Heart left ventricle (tissue), 16 donors: ENCODE measurements at regions not wholly inside any gene's neighbourhood (a gene's known extent, or its start where the extent isn't known, plus 50 kb on each side); places are given as distances from the start of the nearest gene placed in this dataset.

Experiments used
- ATAC-seq, 4 donors: fragments of 200-7000 bp; cut with Tn5 transposase; one replicate each; pipeline ENCODE4 v1.9.1; 2020 to 2022; ENCODE audit warnings: moderate library complexity in 4 of 4, mild to moderate bottlenecking in 3 of 4, moderate number of reproducible peaks in 1 of 4
- DNase-seq, 5 donors: peaks; one replicate each; pipeline ENCODE4 v3.0.0-alpha.2; 2020
- H3K27ac ChIP-seq, 12 donors: fragments of 200-600 bp; sonication (generic) in 4 of 12; one replicate each; pipeline versions ENCODE4 v1.5.0 to v1.8.0; 2016 to 2022; ENCODE audit warnings: mild to moderate bottlenecking in 2 of 12
- H3K27me3 ChIP-seq, 9 donors: fragments of 200-600 bp; sonication (generic) in 2 of 9; one replicate each; pipeline versions ENCODE4 v1.5.1 to v1.8.0; 2016 to 2022; ENCODE audit warnings: mild to moderate bottlenecking in 3 of 9
- H3K36me3 ChIP-seq, 9 donors: fragments of 200-600 bp; sonication (generic) in 2 of 9; one replicate each; pipeline versions ENCODE4 v1.5.0 to v1.8.0; 2018 to 2022; ENCODE audit warnings: mild to moderate bottlenecking in 2 of 9
- H3K4me1 ChIP-seq, 12 donors: fragments of 200-600 bp; sonication (generic) in 4 of 12; one replicate each; pipeline versions ENCODE4 v1.5.0 to v1.8.0; 2016 to 2022; ENCODE audit warnings: mild to moderate bottlenecking in 3 of 12
- H3K4me3 ChIP-seq, 12 donors: fragments of 200-600 bp; sonication (generic) in 4 of 12; one replicate each; pipeline versions ENCODE4 v1.5.0 to v1.8.0; 2017 to 2022; ENCODE audit warnings: mild to moderate bottlenecking in 9 of 12, moderate library complexity in 4 of 12
- H3K9me3 ChIP-seq, 12 donors: fragments of 200-600 bp; sonication (generic) in 4 of 12; one replicate each; pipeline versions ENCODE4 v1.5.0 to v1.8.0; 2016 to 2022; ENCODE audit warnings: mild to moderate bottlenecking in 1 of 12
- CTCF ChIP-seq, 12 donors: fragments of 200-600 bp; sonication (generic) in 4 of 12; IDR thresholded peaks; one replicate each; pipeline versions ENCODE4 v1.5.0 to v1.8.0; 2018 to 2022; ENCODE audit warnings: antibody characterized with exemption in 12 of 12, mild to moderate bottlenecking in 5 of 12
- POLR2A ChIP-seq, 2 donors: fragments of 450-650 bp; IDR thresholded peaks; one replicate each; pipeline ENCODE4 v1.6.1; 2017; ENCODE audit warnings: antibody characterized with exemption in 2 of 2, mild to moderate bottlenecking in 2 of 2, moderate library complexity in 2 of 2
- WGBS, 4 donors: extraction: QIAGEN DNeasy Blood & Tissue Kit in 2 of 4; methylation state at CpG; one replicate each; pipeline versions ENCODE4 v1.1.5 to v1.1.7; 2013 to 2018; 5-methylcytosine and 5-hydroxymethylcytosine counted together
- intact Hi-C, 10 donors: fragments of 100-400 bp; cut with DNase I; formaldehyde crosslinking; loops; one replicate each; pipeline versions ENCODE4 v1.11.1 to v1.14.2; 2022
- donor health status: ischemic (EF 13 %, LVEDD 7.1; RV severe dilation, severe dysfunction).
- donor health status: healthy with polysubstance abuse.
- donor health status: DM: no; HTN: yes; CAD: no.
- donor health status: DM: no; HTN: no; CAD: no.
- donor health status: ischemic (EF 25% LVEDD 6.9; RV normal size, moderate dysfunction).
- donor health status: ischemic (EF 25% LVEDD 5.7; RV mildly dilated, moderate dysfunction).
- donor health status: healthy.
- donor health status: DM: yes; HTN: yes; CAD: no.
- donor health status: ischemic (EF 35%, LVEDD 5.7; RV mildly dilated, moderate dysfunction).
- donor health status: nonischemic (EF 11% LVEDD 7.7; RV severe dilation, severe dysfunction).
- donor health status: DM: yes; HTN: yes; CAD: no.
- donor health status: PGD.
- donor health status: ischemic (EF 29% LVEDD 5.4; RV normal size, mild dysfunction).
- donor health status: nonischemic (EF 23%, LVEDD 6.1; RV moderate dilation, normal function).

GRCh38 chr2:172342611-172343010 lies 84.8 kb upstream of the ITGA6 start:
- Histone ChIP-seq H3K9me3 (peaks cover 0 to 33% (median 9%) of the 10 kb centered on the region in 12 donors), H3K4me1 (peaks cover 0 to 31% (median 17%) of the 10 kb centered on the region in 12 donors), H3K36me3 (no peaks in the 10 kb centered on the region), H3K27ac (no peak overlapping the region), H3K27me3 (no peaks in the 10 kb centered on the region), H3K4me3 (no peak overlapping the region)
- ATAC-seq = no peak
- intact Hi-C loops = loop anchor here in 1 of 10 donors (5.0 kb wide), 1 partner anchor 60 kb away; no protein-coding TSS in a partner anchor
- no peak for TF ChIP-seq POLR2A (IDR thresholded peaks at IDR 0.05)
- no peak for TF ChIP-seq CTCF (IDR thresholded peaks at IDR 0.05)
- WGBS, 4 donors = 81 to 85% (median 83%) methylated on average over 3 of the region's 3 CpGs
- no peak for DNase-seq

GRCh38 chr2:172344159-172344558 lies 83.2 kb upstream of the ITGA6 start:
- intact Hi-C loops = loop anchor here in 1 of 10 donors (5.0 kb wide), 1 partner anchor 58 kb away; no protein-coding TSS in a partner anchor
- Histone ChIP-seq H3K4me3 (no peak overlapping the region), H3K36me3 (no peaks in the 10 kb centered on the region), H3K9me3 (peaks cover 0 to 38% (median 11%) of the 10 kb centered on the region in 12 donors), H3K27me3 (no peaks in the 10 kb centered on the region), H3K4me1 (peaks cover 0 to 31% (median 17%) of the 10 kb centered on the region in 12 donors), H3K27ac (no peak overlapping the region)
- ATAC-seq = no peak
- no peak for DNase-seq
- TF ChIP-seq POLR2A (IDR thresholded peaks at IDR 0.05) = no peak
- TF ChIP-seq CTCF (IDR thresholded peaks at IDR 0.05) = no peak
- 89 to 96% (median 96%) methylated on average over 2 of the region's 2 CpGs for WGBS, 4 donors

- no peaks in the 10 kb centered on the region for H3K36me3 ChIP-seq
- ATAC-seq = no peak
- no peak for DNase-seq
- H3K9me3 ChIP-seq = peaks cover 0 to 38% (median 11%) of the 10 kb centered on the region in 12 donors
- no peak overlapping the region for H3K27ac ChIP-seq
- 54 to 81% (median 62%) methylated on average over 1 of the region's 1 CpG for WGBS, 4 donors
- H3K4me1 ChIP-seq = peaks cover 0 to 20% (median 5%) of the 10 kb centered on the region in 12 donors
- TF ChIP-seq POLR2A (IDR thresholded peaks at IDR 0.05) (no peak), CTCF (IDR thresholded peaks at IDR 0.05) (no peak)
- H3K27me3 ChIP-seq = no peaks in the 10 kb centered on the region
- no peak overlapping the region for H3K4me3 ChIP-seq
- intact Hi-C loops = no loop called here
Measured at GRCh38 chr2:172345956-172346555, 81.3 kb upstream of the ITGA6 start.

GRCh38 chr2:172348555-172349288 lies 78.7 kb upstream of the ITGA6 start:
- 80 to 92% (median 85%) methylated on average over 4 of the region's 4 CpGs for WGBS, 4 donors
- DNase-seq (no peak), ATAC-seq (no peak)
- TF ChIP-seq CTCF (IDR thresholded peaks at IDR 0.05) = no peak
- TF ChIP-seq POLR2A (IDR thresholded peaks at IDR 0.05) = no peak
- Histone ChIP-seq H3K9me3 (peaks cover 0 to 34% (median 11%) of the 10 kb centered on the region in 12 donors), H3K27ac (no peak overlapping the region), H3K4me1 (peaks cover 0 to 15% (median 0%) of the 10 kb centered on the region in 12 donors), H3K36me3 (no peaks in the 10 kb centered on the region), H3K27me3 (no peaks in the 10 kb centered on the region), H3K4me3 (no peak overlapping the region)
- intact Hi-C loops = no loop called here
